A549 (cell line): ENCODE measurements at regions not wholly inside any gene's neighbourhood (a gene's known extent, or its start where the extent isn't known, plus 50 kb on each side); places are given as distances from the start of the nearest gene placed in this dataset.

ENCODE experiments used
- RAD21 ChIP-seq, 2 experiments: fragments of >200 bp in 1 of 2; sonication (Bioruptor Twin) in 1 of 2; formaldehyde crosslinking in 1 of 2; IDR thresholded peaks in 1 of 2; conservative IDR thresholded peaks in 1 of 2; 2 replicates in 1 of 2; 3 replicates in 1 of 2; pipeline ENCODE4 v1.6.1; 2012 to 2018; ENCODE audit warnings: inconsistent platforms in 1 of 2
- TF ChIP-seq, protein P1 (sequence below): fragments of >200 bp; sonication (Bioruptor Twin); formaldehyde crosslinking; IDR thresholded peaks from 3 replicates; pipeline ENCODE4 v1.5.1; 2016

DNA sequence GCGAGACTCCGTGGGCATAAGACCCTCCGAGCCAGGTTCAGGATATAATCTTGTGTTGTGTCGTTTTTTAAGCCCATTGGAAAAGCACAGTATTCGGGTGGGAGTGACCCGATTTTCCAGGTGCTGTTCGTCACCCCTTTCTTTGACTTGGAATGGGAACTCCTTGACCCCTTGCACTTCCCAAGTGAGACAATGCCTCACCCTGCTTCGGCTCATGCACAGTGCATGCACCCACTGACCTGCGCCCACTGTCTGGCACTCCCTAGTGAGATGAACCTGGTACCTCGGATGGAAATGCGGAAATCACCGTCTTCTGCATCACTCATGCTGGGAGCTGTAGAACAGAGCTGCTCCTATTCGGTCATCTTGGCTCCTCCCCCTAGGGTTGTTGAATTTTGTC, 307.7 kb upstream of the DEFB115 start:
- no peak for TF ChIP-seq RAD21 (conservative IDR thresholded peaks at IDR 0.05 in 1 of 2, IDR thresholded peaks at IDR 0.05 in 1 of 2)
- TF ChIP-seq, protein P1, sequence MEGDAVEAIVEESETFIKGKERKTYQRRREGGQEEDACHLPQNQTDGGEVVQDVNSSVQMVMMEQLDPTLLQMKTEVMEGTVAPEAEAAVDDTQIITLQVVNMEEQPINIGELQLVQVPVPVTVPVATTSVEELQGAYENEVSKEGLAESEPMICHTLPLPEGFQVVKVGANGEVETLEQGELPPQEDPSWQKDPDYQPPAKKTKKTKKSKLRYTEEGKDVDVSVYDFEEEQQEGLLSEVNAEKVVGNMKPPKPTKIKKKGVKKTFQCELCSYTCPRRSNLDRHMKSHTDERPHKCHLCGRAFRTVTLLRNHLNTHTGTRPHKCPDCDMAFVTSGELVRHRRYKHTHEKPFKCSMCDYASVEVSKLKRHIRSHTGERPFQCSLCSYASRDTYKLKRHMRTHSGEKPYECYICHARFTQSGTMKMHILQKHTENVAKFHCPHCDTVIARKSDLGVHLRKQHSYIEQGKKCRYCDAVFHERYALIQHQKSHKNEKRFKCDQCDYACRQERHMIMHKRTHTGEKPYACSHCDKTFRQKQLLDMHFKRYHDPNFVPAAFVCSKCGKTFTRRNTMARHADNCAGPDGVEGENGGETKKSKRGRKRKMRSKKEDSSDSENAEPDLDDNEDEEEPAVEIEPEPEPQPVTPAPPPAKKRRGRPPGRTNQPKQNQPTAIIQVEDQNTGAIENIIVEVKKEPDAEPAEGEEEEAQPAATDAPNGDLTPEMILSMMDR, result no peak
